SK-N-MC (cell line): ENCODE measurements at regions not wholly inside any gene's neighbourhood (a gene's known extent, or its start where the extent isn't known, plus 50 kb on each side); places are given as distances from the start of the nearest gene placed in this dataset.
"Not testable (repeated sequence)": the region's sequence is repeated elsewhere in the genome, so short reads cannot be mapped to it uniquely, and the experiment has no call there.

Experiments
- DNase-seq: peaks from one replicate; pipeline ENCODE4 v3.0.0-alpha.2; 2011; ENCODE audit warnings: low read depth, low spot score
- H3K27ac ChIP-seq: fragments of 200-600 bp; sonication (generic); 2 replicates; pipeline ENCODE4 v1.5.1; 2016; ENCODE audit warnings: mixed run types
- H3K36me3 ChIP-seq: fragments of 200-600 bp; sonication (generic); 2 replicates; pipeline ENCODE4 v1.6.1; 2017; ENCODE audit warnings: antibody characterized with exemption, low read length, mixed read lengths; ENCODE audit not compliant: insufficient read depth
- H3K4me3 ChIP-seq: fragments of 200-600 bp; sonication (generic); 2 replicates; pipeline ENCODE4 v1.5.1; 2016
- H3K9ac ChIP-seq: fragments of 200-600 bp; sonication (generic); 2 replicates; pipeline ENCODE4 v1.8.0; 2017; ENCODE audit warnings: mixed run types, mixed read lengths; ENCODE audit not compliant: insufficient read length
- H3K9me3 ChIP-seq: fragments of 200-600 bp; sonication (generic); 2 replicates; pipeline ENCODE4 v1.6.1; 2017; ENCODE audit warnings: low read depth, mild to moderate bottlenecking, antibody characterized with exemption, low read length, moderate library complexity, mixed read lengths
- EZH2 ChIP-seq: fragments of 200-600 bp; sonication (generic); IDR thresholded peaks from one replicate; pipeline ENCODE4 v1.6.1; 2017; ENCODE audit warnings: antibody characterized with exemption
- FOXP2 ChIP-seq: optimal IDR thresholded peaks from 2 replicates; pipeline ENCODE3; 2011; ENCODE audit warnings: mild to moderate bottlenecking, moderate library complexity; ENCODE audit not compliant: insufficient read depth; ENCODE audit errors: extremely low read length, control extremely low read depth
- POLR2AphosphoS5 ChIP-seq: IDR thresholded peaks from 2 replicates; pipeline ENCODE4 v1.6.1; 2012; ENCODE audit warnings: mild to moderate bottlenecking, low read depth, low read length, borderline replicate concordance

DNA sequence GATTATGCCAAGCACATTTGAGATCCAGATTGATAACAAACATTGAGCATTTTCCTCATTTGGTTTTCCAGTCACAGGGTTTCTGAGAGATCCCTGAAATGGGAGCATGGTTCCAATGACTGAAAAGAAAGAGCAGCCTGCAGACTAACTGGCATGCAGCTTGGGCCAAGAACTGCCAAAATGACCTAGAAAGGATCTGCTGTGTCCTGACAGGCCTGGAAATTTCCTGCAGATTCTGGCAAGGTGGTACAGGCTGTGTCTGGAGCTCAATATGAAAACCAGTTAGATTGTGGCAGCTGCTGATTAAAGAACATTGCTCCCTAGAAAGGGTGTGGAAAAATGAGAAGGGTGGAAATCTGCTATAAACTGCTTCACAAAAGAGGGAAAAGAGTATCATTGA, 417.3 kb downstream of the IPO8 start:
- H3K9me3 ChIP-seq = no peaks in the 10 kb centered on the region

DNA sequence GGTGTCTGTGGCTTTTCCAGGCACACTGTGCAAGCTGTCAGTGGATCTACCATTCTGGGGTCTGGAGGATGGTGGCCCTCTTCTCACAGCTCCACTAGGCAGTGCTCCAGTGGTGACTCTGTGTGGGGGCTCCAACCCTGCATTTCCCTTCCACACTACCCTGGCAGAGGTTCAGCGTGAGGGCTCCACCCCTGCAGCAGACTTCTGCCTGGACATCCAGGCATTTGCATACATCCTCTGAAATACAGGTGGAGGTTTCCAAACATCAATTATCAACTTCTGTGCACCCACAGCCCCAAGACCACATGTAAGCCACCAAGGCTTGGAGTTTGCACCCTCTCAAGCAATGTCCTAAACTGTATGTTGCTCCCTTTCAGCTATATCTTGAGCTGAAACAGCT, 423.2 kb downstream of the IPO8 start:
- not testable (repeated sequence) for H3K36me3 ChIP-seq, H3K27ac ChIP-seq, DNase-seq

More for the DNA sequence above, 417.3 kb downstream of the IPO8 start:
- Histone ChIP-seq H3K27ac (no peak overlapping the region), H3K9ac (no peak overlapping the region), H3K36me3 (no peaks in the 10 kb centered on the region), H3K4me3 (no peak overlapping the region)
- no peak for DNase-seq
- TF ChIP-seq FOXP2 (no peak), POLR2AphosphoS5 (no peak), EZH2 (no peak)

DNA sequence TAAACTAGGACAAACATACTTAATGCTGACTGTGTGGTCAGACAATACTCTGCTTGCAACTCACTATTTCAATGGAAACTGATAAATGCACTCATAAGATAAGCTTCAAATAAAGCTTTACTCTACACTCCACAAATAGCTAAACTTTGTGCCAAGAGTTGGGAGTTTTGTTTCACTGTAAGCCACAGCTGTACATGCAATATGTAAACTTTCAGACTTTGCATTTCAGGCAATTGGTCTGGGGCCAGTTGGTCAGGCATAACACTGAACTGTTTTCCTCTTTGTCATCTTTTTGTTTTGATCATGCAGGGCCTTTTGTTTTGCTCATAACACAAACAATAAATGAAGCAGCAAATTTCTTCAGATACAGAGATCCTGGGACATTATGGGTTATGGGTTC, 426.2 kb downstream of the IPO8 start:
- TF ChIP-seq FOXP2 = no peak
- TF ChIP-seq POLR2AphosphoS5 = no peak
- Histone ChIP-seq H3K27ac (no peak overlapping the region), H3K36me3 (no peaks in the 10 kb centered on the region), H3K4me3 (no peak overlapping the region), H3K9me3 (no peaks in the 10 kb centered on the region), H3K9ac (no peak overlapping the region)
- no peak for DNase-seq

More for the DNA sequence above, 423.2 kb downstream of the IPO8 start:
- not testable (repeated sequence) for H3K9me3 ChIP-seq, H3K4me3 ChIP-seq, H3K9ac ChIP-seq

DNA sequence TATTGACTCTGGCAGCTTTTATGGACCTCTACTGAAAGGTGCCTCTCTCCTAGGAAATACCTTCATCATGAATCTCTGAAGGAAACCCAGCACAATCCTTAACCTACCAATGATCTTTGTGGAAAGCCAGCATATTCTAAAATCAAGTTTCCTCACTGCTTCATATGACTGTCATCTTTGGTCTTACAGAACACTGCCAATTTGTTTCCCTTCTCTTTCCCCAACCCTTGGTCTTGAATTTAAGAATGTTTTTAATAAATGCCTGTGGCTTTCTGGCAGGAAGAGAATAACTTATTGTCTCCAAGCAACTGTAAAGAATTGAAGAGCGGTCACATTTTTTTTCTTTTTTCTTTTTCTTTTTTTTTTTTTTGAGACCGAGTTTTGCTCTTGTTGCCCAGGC, 427.6 kb downstream of the IPO8 start:
- Histone ChIP-seq H3K27ac (no peak overlapping the region), H3K9ac (no peak overlapping the region)
- TF ChIP-seq POLR2AphosphoS5 (no peak), FOXP2 (no peak), EZH2 (no peak)

DNA sequence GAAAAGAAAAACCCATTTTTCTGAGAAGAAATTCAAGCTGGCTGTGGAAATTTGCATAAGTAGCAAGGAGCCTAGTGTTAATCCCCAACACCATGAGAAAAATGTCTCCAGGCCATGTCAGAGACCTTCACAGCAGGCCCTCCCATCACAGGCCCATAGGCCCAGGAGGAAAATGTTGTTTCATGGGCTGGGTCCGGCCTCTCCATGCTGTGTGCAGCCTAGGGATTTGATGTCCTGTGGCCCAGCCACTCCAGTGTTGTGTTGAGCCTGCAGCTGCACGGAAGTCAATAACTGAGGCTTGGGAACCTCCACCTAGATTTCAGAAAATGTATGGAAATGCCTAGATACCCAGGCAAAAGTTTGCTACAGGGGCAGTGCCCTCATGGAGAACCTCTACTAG, 432.2 kb downstream of the IPO8 start:
- Histone ChIP-seq H3K9ac (no peak overlapping the region), H3K27ac (no peak overlapping the region), H3K36me3 (no peaks in the 10 kb centered on the region), H3K4me3 (no peak overlapping the region), H3K9me3 (no peaks in the 10 kb centered on the region)
- no peak for DNase-seq
- no peak for TF ChIP-seq FOXP2
- no peak for TF ChIP-seq EZH2
- TF ChIP-seq POLR2AphosphoS5 = no peak

More for the DNA sequence above, 427.6 kb downstream of the IPO8 start:
- no peaks in the 10 kb centered on the region for H3K36me3 ChIP-seq
- no peaks in the 10 kb centered on the region for H3K9me3 ChIP-seq
- no peak overlapping the region for H3K4me3 ChIP-seq
- no peak for DNase-seq

DNA sequence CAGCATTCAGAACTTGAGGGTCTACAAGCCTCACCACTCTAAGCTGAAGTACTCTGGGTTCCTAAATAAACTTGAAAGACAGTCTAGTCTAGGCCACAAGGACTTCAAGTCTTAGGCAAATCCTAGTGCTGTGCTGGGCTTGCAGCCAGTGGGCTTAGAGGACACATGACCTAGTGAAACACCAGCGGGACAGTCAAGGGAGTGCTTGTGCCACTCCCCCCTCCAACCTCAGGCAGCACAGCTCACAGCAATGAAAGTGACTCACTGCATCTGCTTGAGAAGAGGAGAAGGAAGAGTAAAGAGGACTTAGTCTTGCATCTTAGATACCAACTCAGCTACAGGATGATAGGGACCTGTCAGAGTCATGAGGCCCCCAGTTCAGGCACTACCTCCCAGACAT, 438.1 kb downstream of the IPO8 start:
- TF ChIP-seq FOXP2 (no peak), POLR2AphosphoS5 (no peak), EZH2 (no peak)

DNA sequence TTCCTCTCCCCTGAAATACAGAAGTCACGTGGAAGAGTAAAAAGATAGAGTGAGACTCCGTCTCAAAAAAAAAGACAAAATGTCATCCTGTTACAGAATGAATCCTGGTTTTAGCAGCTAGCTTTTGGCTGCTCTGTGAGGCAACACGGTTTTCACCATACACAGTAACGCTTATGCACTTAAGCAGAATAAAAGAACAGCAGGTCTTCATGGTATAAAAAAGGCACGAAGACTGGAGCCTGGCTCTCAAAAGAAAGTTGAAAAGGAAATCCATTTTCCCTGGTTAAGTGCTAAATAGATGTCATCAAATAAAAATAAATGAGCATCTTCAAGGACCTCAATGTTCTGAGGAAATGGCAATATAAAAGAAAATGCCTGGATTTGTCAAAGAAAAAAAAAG, 444.1 kb downstream of the IPO8 start:
- no peaks in the 10 kb centered on the region for H3K36me3 ChIP-seq
- no peaks in the 10 kb centered on the region for H3K9me3 ChIP-seq
- DNase-seq = no peak
- H3K9ac ChIP-seq = no peak overlapping the region
- no peak overlapping the region for H3K27ac ChIP-seq
- no peak for TF ChIP-seq FOXP2
- TF ChIP-seq EZH2 = no peak
- no peak for TF ChIP-seq POLR2AphosphoS5
- H3K4me3 ChIP-seq = no peak overlapping the region

More for the DNA sequence above, 438.1 kb downstream of the IPO8 start:
- no peaks in the 10 kb centered on the region for H3K36me3 ChIP-seq
- no peak overlapping the region for H3K9ac ChIP-seq
- no peak overlapping the region for H3K4me3 ChIP-seq
- no peaks in the 10 kb centered on the region for H3K9me3 ChIP-seq
- no peak overlapping the region for H3K27ac ChIP-seq
- DNase-seq = no peak

DNA sequence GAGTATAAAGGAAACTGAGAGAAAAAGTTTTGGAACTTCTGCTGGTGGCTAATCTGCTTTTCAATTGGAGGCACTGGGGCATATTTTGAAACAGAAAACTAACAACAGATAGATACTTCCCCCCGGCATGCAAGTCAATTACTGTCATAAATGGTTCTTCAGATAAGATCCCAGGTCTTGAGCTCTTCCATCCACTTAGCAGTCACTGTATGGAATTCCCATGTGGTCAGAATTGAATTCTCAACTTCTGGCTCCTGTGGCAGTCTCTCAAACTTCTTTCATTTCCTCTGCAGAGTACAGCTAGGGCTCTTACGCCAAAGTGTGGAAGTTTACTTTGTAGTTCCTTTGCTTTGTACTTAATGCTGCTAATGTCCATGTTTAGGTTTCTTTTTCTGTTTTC, 452.2 kb downstream of the IPO8 start:
- no peak overlapping the region for H3K27ac ChIP-seq
- no peaks in the 10 kb centered on the region for H3K36me3 ChIP-seq
- no peaks in the 10 kb centered on the region for H3K9me3 ChIP-seq
- no peak overlapping the region for H3K9ac ChIP-seq
- DNase-seq = no peak
- H3K4me3 ChIP-seq = no peak overlapping the region
- TF ChIP-seq EZH2 = no peak
- no peak for TF ChIP-seq POLR2AphosphoS5
- TF ChIP-seq FOXP2 = no peak

DNA sequence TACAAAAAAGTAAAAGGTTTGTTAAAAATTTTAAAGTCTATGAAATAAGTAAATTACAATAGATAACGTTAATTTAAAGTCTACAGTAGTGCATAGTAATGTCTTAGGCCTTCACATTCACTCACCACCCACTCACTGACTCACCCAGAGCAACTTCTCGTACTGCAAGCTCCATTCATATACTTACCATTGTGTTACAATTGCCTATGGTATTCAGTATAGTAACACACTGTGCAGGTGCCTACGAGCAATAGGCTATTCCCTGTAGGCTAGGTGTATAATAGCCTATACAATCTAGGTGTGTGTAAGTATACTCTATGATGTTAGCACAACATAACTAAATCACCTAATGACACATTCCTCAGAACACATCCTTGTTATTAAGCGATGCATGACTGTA, 435.3 kb upstream of the TMTC1 start:
- Histone ChIP-seq H3K9ac (no peak overlapping the region), H3K27ac (no peak overlapping the region), H3K4me3 (no peak overlapping the region), H3K36me3 (no peaks in the 10 kb centered on the region), H3K9me3 (no peaks in the 10 kb centered on the region)
- TF ChIP-seq POLR2AphosphoS5 (no peak), EZH2 (no peak), FOXP2 (no peak)
- no peak for DNase-seq
